HG02938 (cell line): ENCODE measurements at regions not wholly inside any gene's neighbourhood (a gene's known extent, or its start where the extent isn't known, plus 50 kb on each side); places are given as distances from the start of the nearest gene placed in this dataset.
"Not testable (repeated sequence)": the region's sequence is repeated elsewhere in the genome, so short reads cannot be mapped to it uniquely, and the experiment has no call there.

ENCODE experiments used
- ATAC-seq: cut with Tn5 transposase; IDR thresholded peaks from one replicate; pipeline ENCODE4 v1.9.1; 2021; ENCODE audit warnings: mild to moderate bottlenecking, moderate library complexity; ENCODE audit not compliant: unreplicated experiment

DNA sequence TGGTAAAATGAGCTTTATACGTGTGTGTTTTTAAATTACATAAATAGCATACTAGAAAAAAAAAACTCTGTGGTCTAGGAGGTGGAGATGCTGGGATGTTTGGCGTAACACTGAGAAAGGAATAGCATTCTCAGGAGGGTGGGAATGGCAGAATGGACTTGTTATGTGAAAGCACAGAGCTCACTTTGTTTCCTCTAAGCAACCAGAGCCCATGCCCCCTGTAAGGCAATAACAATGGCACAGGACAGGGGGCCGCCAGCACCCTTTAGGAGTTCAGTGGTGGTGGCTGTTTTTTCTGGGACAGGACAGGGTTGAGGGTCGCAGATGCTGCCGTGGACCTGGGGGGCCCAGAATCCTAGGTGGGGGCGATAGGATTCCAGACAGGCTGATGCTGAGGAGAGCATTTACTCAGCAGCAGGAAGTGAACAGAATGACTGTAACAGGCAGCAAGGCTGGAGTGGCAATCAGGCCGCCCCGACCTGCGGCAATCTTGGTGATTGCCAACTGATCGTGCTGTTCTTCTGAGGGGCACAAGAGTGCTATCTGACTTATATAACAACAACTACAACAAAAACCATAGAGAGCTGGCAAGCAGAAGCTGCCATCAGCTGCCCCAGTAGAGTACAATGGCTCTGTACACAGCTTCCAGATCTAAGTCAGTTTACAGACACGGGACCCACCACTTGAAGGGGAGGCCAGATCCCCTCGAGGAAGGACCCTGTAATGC, 160.4 kb downstream of the UACA start:
- ATAC-seq: no peak

DNA sequence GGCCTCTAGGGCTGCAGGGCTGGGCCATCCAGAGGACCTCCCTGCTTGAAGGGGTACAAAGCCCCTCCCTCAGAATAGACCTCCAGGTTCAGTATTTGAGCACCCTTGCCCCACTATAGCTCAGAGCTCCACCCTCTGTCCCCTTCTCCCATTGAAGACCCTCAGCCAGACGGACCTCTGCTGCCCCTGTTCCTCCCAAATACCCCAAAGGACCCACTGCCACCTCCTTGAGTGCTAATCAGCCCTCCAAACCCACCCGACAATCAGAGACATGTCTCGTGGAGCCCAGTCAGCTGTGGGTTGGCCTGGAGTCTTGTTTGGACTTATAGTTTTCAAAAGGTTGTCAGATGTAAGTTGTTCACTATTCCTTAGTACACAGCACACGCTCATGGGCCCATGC, 161.1 kb downstream of the UACA start:
- no peak for ATAC-seq

DNA sequence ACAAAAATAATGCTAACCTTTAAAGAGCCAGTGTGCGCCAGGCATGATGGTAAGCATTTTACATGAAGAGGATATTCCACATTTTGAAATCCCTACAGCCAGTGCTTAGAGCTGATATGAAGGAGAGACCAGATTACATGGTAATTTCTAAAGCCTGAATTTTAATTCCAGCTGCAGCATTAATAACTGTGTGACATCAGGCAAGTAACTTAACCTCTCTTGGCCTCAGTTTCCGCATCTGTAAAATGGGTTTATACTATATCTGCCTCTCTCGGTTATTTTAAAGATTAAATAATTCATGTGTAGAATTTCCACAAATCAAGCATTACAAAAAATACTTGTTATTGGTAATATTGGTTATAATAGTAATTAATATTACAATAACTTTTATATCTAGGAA, 165.4 kb downstream of the UACA start:
- ATAC-seq: no peak

GRCh38 chr15:70597056-70597603, 166.2 kb downstream of the UACA start:
- ATAC-seq: no peak

- peak; percentile 68 for ATAC-seq
Observed at GRCh38 chr15:70596354-70597055, 166.9 kb downstream of the UACA start.

GRCh38 chr15:70593795-70594194, 169.6 kb downstream of the UACA start:
- no peak for ATAC-seq

DNA sequence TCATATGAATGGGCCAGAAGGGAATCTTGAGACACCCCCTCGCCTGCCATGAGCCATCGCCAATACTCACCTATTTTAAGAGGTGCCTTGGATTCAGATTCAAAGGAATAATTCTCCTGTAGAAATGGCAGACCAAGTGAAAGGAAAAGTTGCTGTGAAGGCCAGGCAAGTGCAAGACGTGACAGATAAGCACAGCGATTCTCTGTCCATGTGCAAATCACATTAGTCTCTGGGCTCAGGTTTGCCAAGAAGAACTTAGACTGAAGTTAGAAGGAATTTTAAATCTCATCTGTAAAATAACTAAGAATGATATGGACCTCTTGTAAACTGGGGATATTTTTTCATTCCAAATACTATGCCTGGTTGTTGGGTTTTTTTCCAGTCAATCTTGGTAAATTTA, 173.6 kb downstream of the UACA start:
- no peak for ATAC-seq

- no peak for ATAC-seq
Observed at GRCh38 chr15:70589221-70589620, 174.1 kb downstream of the UACA start.

- no peak for ATAC-seq
Observed at GRCh38 chr15:70588613-70589012, 174.7 kb downstream of the UACA start.

GRCh38 chr15:70587896-70588567, 175.3 kb downstream of the UACA start:
- no peak for ATAC-seq

DNA sequence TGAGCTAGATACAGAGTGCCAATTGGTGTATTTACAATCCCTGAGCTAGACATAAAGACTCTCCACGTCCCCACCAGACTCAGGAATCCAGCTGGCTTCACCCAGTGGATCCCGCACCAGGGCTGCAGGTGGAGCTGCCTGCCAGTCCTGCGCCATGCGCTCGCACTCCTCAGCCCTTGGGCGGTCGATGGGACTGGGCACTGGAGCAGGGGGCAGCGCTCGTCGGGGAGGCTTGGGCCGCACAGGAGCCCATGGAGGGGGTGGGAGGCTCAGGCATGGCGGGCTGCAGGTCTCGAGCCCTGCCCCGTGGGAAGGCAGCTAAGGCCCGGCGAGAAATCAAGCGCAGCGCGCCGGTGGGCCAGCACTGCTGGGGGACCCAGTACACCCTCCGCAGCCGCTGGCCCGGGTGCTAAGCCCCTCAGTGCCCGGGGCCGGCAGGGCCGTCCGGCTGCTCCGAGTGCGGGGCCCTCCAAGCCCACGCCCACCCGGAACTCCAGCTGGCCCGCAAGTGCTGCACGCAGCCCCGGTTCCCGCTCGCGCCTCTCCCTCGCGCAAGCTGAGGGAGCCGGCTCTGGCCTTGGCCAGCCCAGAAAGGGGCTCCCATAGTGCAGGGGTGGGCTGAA, 176.2 kb downstream of the UACA start:
- not testable (repeated sequence) for ATAC-seq

DNA sequence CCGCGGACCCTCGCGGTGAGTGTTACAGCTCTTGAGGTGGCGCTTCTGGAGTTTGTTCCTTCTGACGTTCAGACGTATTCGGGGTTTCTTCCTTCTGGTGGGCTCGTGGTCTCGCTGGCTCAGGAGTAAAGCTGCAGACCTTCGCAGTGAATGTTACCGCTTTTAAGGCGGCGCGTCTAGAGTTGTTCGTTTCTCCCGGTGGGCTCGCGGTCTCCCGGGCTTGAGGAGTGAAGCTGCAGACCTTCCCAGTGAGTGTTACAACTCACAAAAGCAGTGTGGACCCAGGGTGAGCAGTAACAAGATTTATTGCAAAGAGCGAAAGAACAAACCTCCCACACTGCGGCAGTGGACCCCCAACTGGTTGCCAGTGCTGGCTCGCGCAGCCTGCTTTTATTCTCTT, 177.1 kb downstream of the UACA start:
- no peak for ATAC-seq

- no peak for ATAC-seq
Observed at GRCh38 chr15:70585707-70586034, 177.7 kb downstream of the UACA start.

- ATAC-seq: no peak
Observed at GRCh38 chr15:70584838-70585706, 178.3 kb downstream of the UACA start.

DNA sequence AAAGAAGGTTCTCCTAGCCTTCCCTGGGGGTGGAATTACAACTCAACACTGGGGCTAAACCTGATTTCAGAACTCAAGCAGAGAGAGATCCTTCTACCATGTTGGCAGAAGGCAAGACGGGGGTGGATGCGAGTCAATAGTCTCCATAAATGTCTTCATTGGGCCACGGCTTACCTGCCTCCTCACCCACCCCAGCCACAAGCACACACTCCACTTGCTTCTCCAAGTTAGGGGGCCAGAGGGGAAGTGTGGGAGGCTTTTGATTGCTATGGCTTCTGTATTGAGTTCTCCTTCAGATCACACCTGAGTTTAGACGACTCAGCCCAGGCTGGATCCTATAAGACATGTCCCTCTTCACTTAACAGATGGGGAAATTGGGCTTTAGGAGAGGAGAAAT, 178.9 kb downstream of the UACA start:
- ATAC-seq: no peak

- ATAC-seq: no peak
Observed at GRCh38 chr15:70583006-70583405, 180.4 kb downstream of the UACA start.

GRCh38 chr15:70582143-70582945, 181.0 kb downstream of the UACA start:
- no peak for ATAC-seq

DNA sequence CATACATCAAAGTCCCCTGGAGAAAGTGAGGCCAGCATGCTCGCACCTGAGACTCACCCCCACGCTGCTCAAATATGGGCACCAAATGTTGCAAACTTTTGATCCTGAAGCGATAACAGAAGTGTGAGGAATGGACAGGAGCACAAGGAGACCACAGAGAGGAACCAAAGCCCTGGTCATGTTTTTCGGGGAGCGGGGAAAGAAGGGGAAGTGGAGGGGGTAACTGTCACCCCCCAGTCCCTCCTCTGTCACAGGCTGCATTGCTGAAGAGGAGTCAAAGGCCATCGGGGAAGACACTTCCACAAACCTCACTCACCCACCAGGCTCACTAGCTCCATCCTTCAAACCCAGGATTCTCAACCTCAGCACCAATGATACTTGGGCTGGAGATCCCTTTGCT, 182.4 kb downstream of the UACA start:
- no peak for ATAC-seq

GRCh38 chr15:70580286-70580685, 183.1 kb downstream of the UACA start:
- ATAC-seq: no peak

DNA sequence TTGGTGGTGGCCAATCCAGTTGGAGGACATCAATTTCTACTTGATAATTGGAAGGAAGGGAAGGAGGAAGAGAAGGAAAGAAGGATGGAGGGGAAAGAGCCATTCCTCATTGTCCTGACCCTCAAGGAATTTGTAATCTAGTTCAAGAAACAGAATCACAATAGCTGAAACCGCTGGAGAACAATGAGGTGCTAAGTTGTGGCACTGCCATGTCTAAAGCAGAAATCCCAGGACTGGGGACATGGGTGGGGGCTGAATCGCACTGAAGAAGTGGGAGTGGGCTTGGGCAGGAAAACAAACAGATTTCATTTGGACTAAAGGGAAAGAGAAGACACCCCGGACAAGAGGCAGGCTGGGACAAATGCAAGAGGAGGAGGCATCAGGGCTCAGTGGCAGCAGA, 183.6 kb downstream of the UACA start:
- ATAC-seq: no peak
